Activated CD4-positive, alpha-beta memory T cell treated with anti-CD3 and anti-CD28 coated beads, Interleukin-2, amount 10 ng/mL, durations not matched to agents 7 days and 5 days (primary cell): ENCODE measurements at regions not wholly inside any gene's neighbourhood (a gene's known extent, or its start where the extent isn't known, plus 50 kb on each side); places are given as distances from the start of the nearest gene placed in this dataset.

ENCODE experiments used
- CTCF ChIA-PET: fragments of 350-600 bp; sonication (Branson Sonifier 250); formaldehyde crosslinking; loops from one replicate; lab custom pipeline; 2021; ENCODE audit warnings: antibody characterized with exemption, inconsistent platforms; lab: Charles Lee
- POLR2A ChIA-PET: fragments of 350-600 bp; sonication (Branson Sonifier 250); formaldehyde crosslinking; loops from one replicate; lab custom pipeline; 2021; ENCODE audit warnings: antibody characterized with exemption; lab: Charles Lee
- DNase-seq: peaks from one replicate; pipeline ENCODE4 v3.0.0-alpha.2; 2020
- H3K27ac Mint-ChIP-seq: one replicate; pipeline ENCODE4 v1.8.0; 2021; ENCODE audit warnings: mild to moderate bottlenecking, mixed read lengths
- H3K27me3 Mint-ChIP-seq: one replicate; pipeline ENCODE4 v1.8.0; 2021; ENCODE audit warnings: mixed read lengths
- H3K36me3 Mint-ChIP-seq: one replicate; pipeline ENCODE4 v1.8.0; 2021; ENCODE audit warnings: low read depth, mixed read lengths
- H3K4me1 Mint-ChIP-seq: one replicate; pipeline ENCODE4 v1.8.0; 2021; ENCODE audit warnings: mixed read lengths
- H3K4me3 Mint-ChIP-seq: one replicate; pipeline ENCODE4 v1.8.0; 2021; ENCODE audit warnings: mild to moderate bottlenecking, mixed read lengths
- H3K9me3 Mint-ChIP-seq: one replicate; pipeline ENCODE4 v1.8.0; 2021; ENCODE audit warnings: mixed read lengths

GRCh38 chr11:70586261-70587074 lies 188.1 kb downstream of the CTTN start:
- Mint-ChIP-seq H3K4me1 (peaks cover 12% of the 10 kb centered on the region), H3K27ac (no peak overlapping the region), H3K27me3 (peaks cover 5% of the 10 kb centered on the region), H3K36me3 (no peaks in the 10 kb centered on the region), H3K4me3 (no peak overlapping the region), H3K9me3 (no peaks in the 10 kb centered on the region)
- POLR2A ChIA-PET: no interaction called here
- DNase-seq: no peak
- CTCF ChIA-PET: no interaction called here

GRCh38 chr11:70587075-70587389 lies 188.7 kb downstream of the CTTN start:
- Mint-ChIP-seq H3K27ac (no peak overlapping the region), H3K4me3 (no peak overlapping the region), H3K36me3 (no peaks in the 10 kb centered on the region), H3K27me3 (peaks cover 5% of the 10 kb centered on the region), H3K9me3 (no peaks in the 10 kb centered on the region), H3K4me1 (peaks cover 12% of the 10 kb centered on the region)
- POLR2A ChIA-PET: no interaction called here
- no peak for DNase-seq
- CTCF ChIA-PET: no interaction called here

GRCh38 chr11:70590356-70590991 lies 192.1 kb downstream of the CTTN start:
- Mint-ChIP-seq H3K36me3 (no peaks in the 10 kb centered on the region), H3K4me1 (peaks cover 12% of the 10 kb centered on the region), H3K4me3 (no peak overlapping the region), H3K27ac (no peak overlapping the region), H3K9me3 (no peaks in the 10 kb centered on the region), H3K27me3 (peaks cover 5% of the 10 kb centered on the region)
- no peak for DNase-seq
- POLR2A ChIA-PET: interaction anchor here (0.7 kb wide), 1 partner anchor 1739 kb away, joined by 4 read pairs; no protein-coding TSS in a partner anchor
- CTCF ChIA-PET: no interaction called here

- POLR2A ChIA-PET: no interaction called here
- Mint-ChIP-seq H3K36me3 (no peaks in the 10 kb centered on the region), H3K4me3 (no peak overlapping the region), H3K27ac (no peak overlapping the region), H3K9me3 (no peaks in the 10 kb centered on the region), H3K4me1 (peaks cover 12% of the 10 kb centered on the region), H3K27me3 (peaks cover 5% of the 10 kb centered on the region)
- CTCF ChIA-PET: no interaction called here
- DNase-seq: no peak
Observed at GRCh38 chr11:70592641-70593165, 194.4 kb downstream of the CTTN start.

- POLR2A ChIA-PET: no interaction called here
- no peak for DNase-seq
- CTCF ChIA-PET: interaction anchor here (0.6 kb wide), 1 partner anchor 588 kb away, joined by 3 read pairs; no protein-coding TSS in a partner anchor
- Mint-ChIP-seq H3K36me3 (no peaks in the 10 kb centered on the region), H3K9me3 (no peaks in the 10 kb centered on the region), H3K27me3 (peaks cover 5% of the 10 kb centered on the region), H3K27ac (no peak overlapping the region), H3K4me1 (peaks cover 12% of the 10 kb centered on the region), H3K4me3 (no peak overlapping the region)
Observed at GRCh38 chr11:70593446-70593983, 195.2 kb downstream of the CTTN start.

- Mint-ChIP-seq H3K9me3 (no peaks in the 10 kb centered on the region), H3K27me3 (peaks cover 5% of the 10 kb centered on the region), H3K27ac (no peak overlapping the region), H3K4me3 (no peak overlapping the region), H3K36me3 (no peaks in the 10 kb centered on the region), H3K4me1 (peaks cover 12% of the 10 kb centered on the region)
- ChIA-PET CTCF (interaction anchor here (0.6 kb wide), 1 partner anchor 589 kb away, joined by 3 read pairs; no protein-coding TSS in a partner anchor), POLR2A (no interaction called here)
- no peak for DNase-seq
Observed at GRCh38 chr11:70594031-70594430, 195.7 kb downstream of the CTTN start.

- ChIA-PET CTCF (no interaction called here), POLR2A (no interaction called here)
- peaks cover under 1% of the 10 kb centered on the region for H3K27me3 Mint-ChIP-seq
- no peak overlapping the region for H3K4me3 Mint-ChIP-seq
- no peaks in the 10 kb centered on the region for H3K9me3 Mint-ChIP-seq
- no peaks in the 10 kb centered on the region for H3K36me3 Mint-ChIP-seq
- no peak for DNase-seq
- peaks cover 10% of the 10 kb centered on the region for H3K4me1 Mint-ChIP-seq
- H3K27ac Mint-ChIP-seq: no peak overlapping the region
Observed at GRCh38 chr11:70594606-70595005, 196.3 kb downstream of the CTTN start.

GRCh38 chr11:70595016-70595415 lies 196.7 kb downstream of the CTTN start:
- H3K27me3 Mint-ChIP-seq: no peaks in the 10 kb centered on the region

GRCh38 chr11:70595452-70595851 lies 197.1 kb downstream of the CTTN start:
- no peaks in the 10 kb centered on the region for H3K36me3 Mint-ChIP-seq
- H3K4me3 Mint-ChIP-seq: no peak overlapping the region
- H3K27me3 Mint-ChIP-seq: no peaks in the 10 kb centered on the region
- ChIA-PET POLR2A (no interaction called here), CTCF (no interaction called here)
- no peaks in the 10 kb centered on the region for H3K9me3 Mint-ChIP-seq
- DNase-seq: no peak
- peaks cover 4% of the 10 kb centered on the region for H3K4me1 Mint-ChIP-seq
- no peak overlapping the region for H3K27ac Mint-ChIP-seq

More at GRCh38 chr11:70595016-70595415, 196.7 kb downstream of the CTTN start:
- Mint-ChIP-seq H3K4me1 (peaks cover 8% of the 10 kb centered on the region), H3K4me3 (no peak overlapping the region), H3K27ac (no peak overlapping the region), H3K9me3 (no peaks in the 10 kb centered on the region), H3K36me3 (no peaks in the 10 kb centered on the region)
- DNase-seq: no peak
- POLR2A ChIA-PET: no interaction called here
- CTCF ChIA-PET: no interaction called here

GRCh38 chr11:70596091-70596490 lies 197.8 kb downstream of the CTTN start:
- no peaks in the 10 kb centered on the region for H3K27me3 Mint-ChIP-seq
- H3K36me3 Mint-ChIP-seq: no peaks in the 10 kb centered on the region
- H3K4me1 Mint-ChIP-seq: no peaks in the 10 kb centered on the region
- CTCF ChIA-PET: no interaction called here
- no peak overlapping the region for H3K4me3 Mint-ChIP-seq
- H3K9me3 Mint-ChIP-seq: no peaks in the 10 kb centered on the region
- no peak overlapping the region for H3K27ac Mint-ChIP-seq
- DNase-seq: no peak
- POLR2A ChIA-PET: no interaction called here

- Mint-ChIP-seq H3K27ac (no peak overlapping the region), H3K27me3 (no peaks in the 10 kb centered on the region), H3K4me1 (no peaks in the 10 kb centered on the region), H3K36me3 (no peaks in the 10 kb centered on the region), H3K4me3 (no peak overlapping the region), H3K9me3 (no peaks in the 10 kb centered on the region)
- DNase-seq: no peak
- ChIA-PET CTCF (no interaction called here), POLR2A (no interaction called here)
Observed at GRCh38 chr11:70597006-70597555, 198.8 kb downstream of the CTTN start.

- Mint-ChIP-seq H3K27me3 (peaks cover 1% of the 10 kb centered on the region), H3K27ac (no peak overlapping the region), H3K4me3 (no peak overlapping the region), H3K9me3 (no peaks in the 10 kb centered on the region), H3K4me1 (no peaks in the 10 kb centered on the region), H3K36me3 (no peaks in the 10 kb centered on the region)
- no peak for DNase-seq
- ChIA-PET POLR2A (no interaction called here), CTCF (no interaction called here)
Observed at GRCh38 chr11:70597751-70598625, 199.7 kb downstream of the CTTN start.
